ENCODE measurements at regions not wholly inside any gene's neighbourhood (a gene's known extent, or its start where the extent isn't known, plus 50 kb on each side); places are given as distances from the start of the nearest gene placed in this dataset.

DNA sequence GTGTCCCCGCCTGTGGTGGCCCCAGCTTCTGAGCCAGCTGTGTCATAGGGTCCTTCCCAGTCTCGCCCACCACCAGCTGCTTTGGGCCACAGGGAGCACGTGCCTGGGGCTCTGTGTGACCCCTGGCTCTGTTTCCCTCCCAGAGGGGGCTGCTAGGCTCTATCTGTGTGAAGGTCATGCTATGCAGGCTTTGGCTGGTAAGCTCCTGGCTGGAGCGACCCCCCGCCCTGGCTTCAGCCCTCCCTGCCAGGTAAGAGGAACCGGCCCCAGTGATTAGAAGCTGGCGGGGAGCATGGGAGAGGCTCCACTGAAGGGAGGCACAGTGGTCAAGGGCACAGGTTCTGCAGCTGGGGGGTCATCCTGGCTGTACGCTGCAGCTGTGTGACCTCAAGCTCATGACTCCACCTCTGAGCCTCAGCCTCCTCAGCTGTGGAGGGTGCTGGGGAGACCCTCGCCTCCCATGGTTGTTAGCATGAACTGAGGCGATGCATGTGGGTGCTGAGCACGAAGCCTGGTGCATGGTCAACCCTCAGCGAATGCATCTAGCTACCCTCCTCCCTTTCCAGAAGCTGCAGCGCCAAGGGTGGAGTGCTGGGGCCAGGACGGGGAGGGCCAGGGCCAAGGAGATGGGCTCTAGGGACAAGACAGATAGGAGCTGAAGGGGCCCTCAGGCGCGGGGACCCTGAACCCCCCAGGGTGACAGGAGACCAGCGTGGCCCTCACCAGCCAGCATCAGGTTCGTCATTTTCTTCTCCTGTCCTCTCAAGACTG is 163.8 kb upstream of the MVB12B start:
- Histone ChIP-seq H3K27ac (ENCODE audit: low read depth in 1 of 2, low read length in 2 of 2) (no peak overlapping the region), H3K4me3 (ENCODE audit: low read depth in 1 of 3, low read length in 3 of 3) (no peak overlapping the region), H3K4me1 (ENCODE audit: control insufficient read depth in 4 of 4, insufficient read depth in 4 of 4, low read length in 3 of 4) (no peaks in the 10 kb centered on the region), H3K9me3 (ENCODE audit: control insufficient read depth in 4 of 4, low read length in 3 of 4) (no peaks in the 10 kb centered on the region), H3K27me3 (ENCODE audit: control insufficient read depth in 4 of 4, insufficient read depth in 4 of 4, low read length in 3 of 4) (no peaks in the 10 kb centered on the region), H3K9ac (ENCODE audit: low read depth in 1 of 2, low read length in 2 of 2) (no peak overlapping the region), H3K36me3 (ENCODE audit: control insufficient read depth in 4 of 4, insufficient read depth in 3 of 4, low read depth in 1 of 4, low read length in 3 of 4) (no peaks in the 10 kb centered on the region)
- 93% methylated on average over 18 of the region's 18 CpGs for WGBS
- TF ChIP-seq EGR1 (IDR thresholded peaks at IDR 0.05; ENCODE audit: low read depth in 2 of 2), result no peak
- TF ChIP-seq, protein P1, sequence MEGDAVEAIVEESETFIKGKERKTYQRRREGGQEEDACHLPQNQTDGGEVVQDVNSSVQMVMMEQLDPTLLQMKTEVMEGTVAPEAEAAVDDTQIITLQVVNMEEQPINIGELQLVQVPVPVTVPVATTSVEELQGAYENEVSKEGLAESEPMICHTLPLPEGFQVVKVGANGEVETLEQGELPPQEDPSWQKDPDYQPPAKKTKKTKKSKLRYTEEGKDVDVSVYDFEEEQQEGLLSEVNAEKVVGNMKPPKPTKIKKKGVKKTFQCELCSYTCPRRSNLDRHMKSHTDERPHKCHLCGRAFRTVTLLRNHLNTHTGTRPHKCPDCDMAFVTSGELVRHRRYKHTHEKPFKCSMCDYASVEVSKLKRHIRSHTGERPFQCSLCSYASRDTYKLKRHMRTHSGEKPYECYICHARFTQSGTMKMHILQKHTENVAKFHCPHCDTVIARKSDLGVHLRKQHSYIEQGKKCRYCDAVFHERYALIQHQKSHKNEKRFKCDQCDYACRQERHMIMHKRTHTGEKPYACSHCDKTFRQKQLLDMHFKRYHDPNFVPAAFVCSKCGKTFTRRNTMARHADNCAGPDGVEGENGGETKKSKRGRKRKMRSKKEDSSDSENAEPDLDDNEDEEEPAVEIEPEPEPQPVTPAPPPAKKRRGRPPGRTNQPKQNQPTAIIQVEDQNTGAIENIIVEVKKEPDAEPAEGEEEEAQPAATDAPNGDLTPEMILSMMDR (IDR thresholded peaks at IDR 0.05; ENCODE audit: low read depth, low read length, missing input control), result no peak
- no peak for TF ChIP-seq SP1 (IDR thresholded peaks at IDR 0.05)
- TF ChIP-seq GABPA (IDR thresholded peaks at IDR 0.05 in 1 of 2, conservative IDR thresholded peaks at IDR 0.05 in 1 of 2), result no peak
- DNase-seq (ENCODE audit: low spot score), result peak; percentile 19

DNA sequence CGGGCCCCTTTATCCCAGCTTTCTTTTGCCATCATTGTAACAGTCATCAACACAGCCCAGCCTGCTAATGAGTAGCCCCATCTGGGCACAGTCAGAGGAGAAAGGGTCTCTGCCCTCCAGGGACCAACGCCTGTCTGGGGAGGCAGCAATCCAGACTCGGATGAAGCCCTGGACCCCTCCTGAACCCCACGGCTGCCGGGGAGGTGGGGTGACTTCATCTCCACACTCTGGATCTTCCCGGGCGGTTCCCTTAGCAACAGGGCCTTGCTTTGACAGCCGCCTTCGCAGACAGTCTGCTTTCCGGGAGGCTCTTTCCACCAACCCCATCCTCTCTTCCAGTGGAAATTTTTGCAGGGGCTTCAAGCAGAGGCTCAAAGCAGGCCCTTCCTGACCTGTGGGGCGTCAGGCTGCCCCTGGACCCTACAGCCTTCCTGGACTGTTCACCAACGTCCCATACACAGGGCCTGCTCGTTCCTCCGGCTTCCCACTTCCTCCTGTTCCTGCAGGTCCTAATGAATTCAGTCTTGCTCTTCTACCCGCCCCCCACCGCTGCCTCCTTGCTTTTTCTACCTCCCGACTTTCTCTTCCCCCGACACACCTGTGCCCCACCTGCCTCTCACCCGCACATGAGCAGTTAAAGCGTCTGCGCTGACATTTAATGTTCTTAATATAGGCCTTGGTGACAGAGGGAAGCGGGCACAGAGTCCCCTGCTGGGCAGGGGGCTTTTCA is 161.7 kb upstream of the MVB12B start:
- Histone ChIP-seq H3K36me3 (ENCODE audit: control insufficient read depth in 4 of 4, insufficient read depth in 3 of 4, low read depth in 1 of 4, low read length in 3 of 4) (no peaks in the 10 kb centered on the region), H3K4me3 (ENCODE audit: low read depth in 1 of 3, low read length in 3 of 3) (no peak overlapping the region), H3K9me3 (ENCODE audit: control insufficient read depth in 4 of 4, low read length in 3 of 4) (no peaks in the 10 kb centered on the region), H3K27ac (ENCODE audit: low read depth in 1 of 2, low read length in 2 of 2) (no peak overlapping the region), H3K27me3 (ENCODE audit: control insufficient read depth in 4 of 4, insufficient read depth in 4 of 4, low read length in 3 of 4) (no peaks in the 10 kb centered on the region), H3K4me1 (ENCODE audit: control insufficient read depth in 4 of 4, insufficient read depth in 4 of 4, low read length in 3 of 4) (no peaks in the 10 kb centered on the region), H3K9ac (ENCODE audit: low read depth in 1 of 2, low read length in 2 of 2) (no peak overlapping the region)
- TF ChIP-seq RXRA (IDR thresholded peaks at IDR 0.05), result no peak
- no peak for TF ChIP-seq RAD21 (IDR thresholded peaks at IDR 0.05)
- no peak for TF ChIP-seq YY1 (IDR thresholded peaks at IDR 0.05)
- TF ChIP-seq, protein P2, sequence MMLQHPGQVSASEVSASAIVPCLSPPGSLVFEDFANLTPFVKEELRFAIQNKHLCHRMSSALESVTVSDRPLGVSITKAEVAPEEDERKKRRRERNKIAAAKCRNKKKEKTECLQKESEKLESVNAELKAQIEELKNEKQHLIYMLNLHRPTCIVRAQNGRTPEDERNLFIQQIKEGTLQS (IDR thresholded peaks at IDR 0.05), result no peak
- no peak for TF ChIP-seq FOXA2 (IDR thresholded peaks at IDR 0.05)
- TF ChIP-seq HNF4A (conservative IDR thresholded peaks at IDR 0.05), result no peak
- no peak for TF ChIP-seq GABPA (IDR thresholded peaks at IDR 0.05 in 1 of 2, conservative IDR thresholded peaks at IDR 0.05 in 1 of 2)
- TF ChIP-seq HNF4G (IDR thresholded peaks at IDR 0.05), result no peak
- no peak for TF ChIP-seq EGR1 (IDR thresholded peaks at IDR 0.05; ENCODE audit: low read depth in 2 of 2)
- TF ChIP-seq SP1 (IDR thresholded peaks at IDR 0.05), result no peak
- no peak for TF ChIP-seq NR2F2 (IDR thresholded peaks at IDR 0.05)
- no peak for TF ChIP-seq TAF1 (conservative IDR thresholded peaks at IDR 0.05)
- TF ChIP-seq, protein P1 (IDR thresholded peaks at IDR 0.05; ENCODE audit: low read depth, low read length, missing input control), result no peak
- TF ChIP-seq JUND (IDR thresholded peaks at IDR 0.05), result no peak
- TF ChIP-seq, protein P3, sequence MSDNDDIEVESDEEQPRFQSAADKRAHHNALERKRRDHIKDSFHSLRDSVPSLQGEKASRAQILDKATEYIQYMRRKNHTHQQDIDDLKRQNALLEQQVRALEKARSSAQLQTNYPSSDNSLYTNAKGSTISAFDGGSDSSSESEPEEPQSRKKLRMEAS (IDR thresholded peaks at IDR 0.05), result no peak
- TF ChIP-seq, protein P4, sequence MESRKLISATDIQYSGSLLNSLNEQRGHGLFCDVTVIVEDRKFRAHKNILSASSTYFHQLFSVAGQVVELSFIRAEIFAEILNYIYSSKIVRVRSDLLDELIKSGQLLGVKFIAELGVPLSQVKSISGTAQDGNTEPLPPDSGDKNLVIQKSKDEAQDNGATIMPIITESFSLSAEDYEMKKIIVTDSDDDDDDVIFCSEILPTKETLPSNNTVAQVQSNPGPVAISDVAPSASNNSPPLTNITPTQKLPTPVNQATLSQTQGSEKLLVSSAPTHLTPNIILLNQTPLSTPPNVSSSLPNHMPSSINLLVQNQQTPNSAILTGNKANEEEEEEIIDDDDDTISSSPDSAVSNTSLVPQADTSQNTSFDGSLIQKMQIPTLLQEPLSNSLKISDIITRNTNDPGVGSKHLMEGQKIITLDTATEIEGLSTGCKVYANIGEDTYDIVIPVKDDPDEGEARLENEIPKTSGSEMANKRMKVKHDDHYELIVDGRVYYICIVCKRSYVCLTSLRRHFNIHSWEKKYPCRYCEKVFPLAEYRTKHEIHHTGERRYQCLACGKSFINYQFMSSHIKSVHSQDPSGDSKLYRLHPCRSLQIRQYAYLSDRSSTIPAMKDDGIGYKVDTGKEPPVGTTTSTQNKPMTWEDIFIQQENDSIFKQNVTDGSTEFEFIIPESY (IDR thresholded peaks at IDR 0.05), result no peak
- TF ChIP-seq, protein P5, sequence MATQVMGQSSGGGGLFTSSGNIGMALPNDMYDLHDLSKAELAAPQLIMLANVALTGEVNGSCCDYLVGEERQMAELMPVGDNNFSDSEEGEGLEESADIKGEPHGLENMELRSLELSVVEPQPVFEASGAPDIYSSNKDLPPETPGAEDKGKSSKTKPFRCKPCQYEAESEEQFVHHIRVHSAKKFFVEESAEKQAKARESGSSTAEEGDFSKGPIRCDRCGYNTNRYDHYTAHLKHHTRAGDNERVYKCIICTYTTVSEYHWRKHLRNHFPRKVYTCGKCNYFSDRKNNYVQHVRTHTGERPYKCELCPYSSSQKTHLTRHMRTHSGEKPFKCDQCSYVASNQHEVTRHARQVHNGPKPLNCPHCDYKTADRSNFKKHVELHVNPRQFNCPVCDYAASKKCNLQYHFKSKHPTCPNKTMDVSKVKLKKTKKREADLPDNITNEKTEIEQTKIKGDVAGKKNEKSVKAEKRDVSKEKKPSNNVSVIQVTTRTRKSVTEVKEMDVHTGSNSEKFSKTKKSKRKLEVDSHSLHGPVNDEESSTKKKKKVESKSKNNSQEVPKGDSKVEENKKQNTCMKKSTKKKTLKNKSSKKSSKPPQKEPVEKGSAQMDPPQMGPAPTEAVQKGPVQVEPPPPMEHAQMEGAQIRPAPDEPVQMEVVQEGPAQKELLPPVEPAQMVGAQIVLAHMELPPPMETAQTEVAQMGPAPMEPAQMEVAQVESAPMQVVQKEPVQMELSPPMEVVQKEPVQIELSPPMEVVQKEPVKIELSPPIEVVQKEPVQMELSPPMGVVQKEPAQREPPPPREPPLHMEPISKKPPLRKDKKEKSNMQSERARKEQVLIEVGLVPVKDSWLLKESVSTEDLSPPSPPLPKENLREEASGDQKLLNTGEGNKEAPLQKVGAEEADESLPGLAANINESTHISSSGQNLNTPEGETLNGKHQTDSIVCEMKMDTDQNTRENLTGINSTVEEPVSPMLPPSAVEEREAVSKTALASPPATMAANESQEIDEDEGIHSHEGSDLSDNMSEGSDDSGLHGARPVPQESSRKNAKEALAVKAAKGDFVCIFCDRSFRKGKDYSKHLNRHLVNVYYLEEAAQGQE (IDR thresholded peaks at IDR 0.05), result no peak
- DNase-seq (ENCODE audit: low spot score), result peak; percentile 26
- 86% methylated on average over 22 of the region's 22 CpGs for WGBS
